ENCODE measurements at regions not wholly inside any gene's neighbourhood (a gene's known extent, or its start where the extent isn't known, plus 50 kb on each side); places are given as distances from the start of the nearest gene placed in this dataset.

- Histone ChIP-seq H3K4me2 (ENCODE audit: insufficient read depth, low read length) (no peak overlapping the region), H3K9me3 (ENCODE audit: low read depth, low read length) (no peaks in the 10 kb centered on the region), H3K4me1 (ENCODE audit: insufficient read depth, low read length) (peaks cover 13% of the 10 kb centered on the region), H3K27ac (ENCODE audit: low read depth, low read length) (no peak overlapping the region), H4K20me1 (ENCODE audit: insufficient read depth, low read length) (no peaks in the 10 kb centered on the region), H3K27me3 (ENCODE audit: insufficient read depth, low read length) (no peaks in the 10 kb centered on the region), H3K36me3 (ENCODE audit: insufficient read depth, low read length) (no peaks in the 10 kb centered on the region), H3K4me3 (ENCODE audit: insufficient read depth, low read length) (no peak overlapping the region), H3K79me2 (ENCODE audit: insufficient read depth, low read length) (no peaks in the 10 kb centered on the region), H2AFZ (ENCODE audit: low read length) (no peak overlapping the region)
- no peak for TF ChIP-seq CTCF (IDR thresholded peaks at IDR 0.05; ENCODE audit: extremely low read depth, low read depth, low read length)
- no peak for DNase-seq (ENCODE audit: insufficient read length, low spot score, missing footprints)
Measured at GRCh38 chr2:128558441-128558840, 239.8 kb upstream of the HS6ST1 start.

GRCh38 chr2:128558895-128559532 is 240.3 kb upstream of the HS6ST1 start:
- Histone ChIP-seq H3K4me2 (ENCODE audit: insufficient read depth, low read length) (no peak overlapping the region), H3K36me3 (ENCODE audit: insufficient read depth, low read length) (no peaks in the 10 kb centered on the region)

GRCh38 chr2:128559533-128560515 is 241.2 kb upstream of the HS6ST1 start:
- no peak overlapping the region for H2AFZ ChIP-seq (ENCODE audit: low read length)
- no peaks in the 10 kb centered on the region for H4K20me1 ChIP-seq (ENCODE audit: insufficient read depth, low read length)
- TF ChIP-seq CTCF (IDR thresholded peaks at IDR 0.05; ENCODE audit: extremely low read depth, low read depth, low read length), result no peak
- no peaks in the 10 kb centered on the region for H3K27me3 ChIP-seq (ENCODE audit: insufficient read depth, low read length)
- no peaks in the 10 kb centered on the region for H3K9me3 ChIP-seq (ENCODE audit: low read depth, low read length)
- no peaks in the 10 kb centered on the region for H3K79me2 ChIP-seq (ENCODE audit: insufficient read depth, low read length)
- H3K27ac ChIP-seq (ENCODE audit: low read depth, low read length), result no peak overlapping the region
- H3K36me3 ChIP-seq (ENCODE audit: insufficient read depth, low read length), result no peaks in the 10 kb centered on the region
- no peak overlapping the region for H3K4me2 ChIP-seq (ENCODE audit: insufficient read depth, low read length)
- no peak for DNase-seq (ENCODE audit: insufficient read length, low spot score, missing footprints)
- no peak overlapping the region for H3K4me3 ChIP-seq (ENCODE audit: insufficient read depth, low read length)
- peaks cover 19% of the 10 kb centered on the region for H3K4me1 ChIP-seq (ENCODE audit: insufficient read depth, low read length)

More at GRCh38 chr2:128558895-128559532, 240.3 kb upstream of the HS6ST1 start:
- H3K4me1 ChIP-seq (ENCODE audit: insufficient read depth, low read length), result peaks cover 19% of the 10 kb centered on the region
- H3K9me3 ChIP-seq (ENCODE audit: low read depth, low read length), result no peaks in the 10 kb centered on the region
- no peaks in the 10 kb centered on the region for H4K20me1 ChIP-seq (ENCODE audit: insufficient read depth, low read length)
- H3K27me3 ChIP-seq (ENCODE audit: insufficient read depth, low read length), result no peaks in the 10 kb centered on the region
- H2AFZ ChIP-seq (ENCODE audit: low read length), result no peak overlapping the region
- H3K79me2 ChIP-seq (ENCODE audit: insufficient read depth, low read length), result no peaks in the 10 kb centered on the region
- TF ChIP-seq CTCF (IDR thresholded peaks at IDR 0.05; ENCODE audit: extremely low read depth, low read depth, low read length), result no peak
- no peak overlapping the region for H3K4me3 ChIP-seq (ENCODE audit: insufficient read depth, low read length)
- no peak for DNase-seq (ENCODE audit: insufficient read length, low spot score, missing footprints)
- H3K27ac ChIP-seq (ENCODE audit: low read depth, low read length), result no peak overlapping the region

GRCh38 chr2:128560718-128561117 is 242.1 kb upstream of the HS6ST1 start:
- H3K9me3 ChIP-seq (ENCODE audit: low read depth, low read length), result no peaks in the 10 kb centered on the region
- H3K27ac ChIP-seq (ENCODE audit: low read depth, low read length), result no peak overlapping the region
- H4K20me1 ChIP-seq (ENCODE audit: insufficient read depth, low read length), result no peaks in the 10 kb centered on the region
- no peak overlapping the region for H3K4me2 ChIP-seq (ENCODE audit: insufficient read depth, low read length)
- TF ChIP-seq CTCF (IDR thresholded peaks at IDR 0.05; ENCODE audit: extremely low read depth, low read depth, low read length), result no peak
- no peaks in the 10 kb centered on the region for H3K36me3 ChIP-seq (ENCODE audit: insufficient read depth, low read length)
- H3K27me3 ChIP-seq (ENCODE audit: insufficient read depth, low read length), result no peaks in the 10 kb centered on the region
- H2AFZ ChIP-seq (ENCODE audit: low read length), result no peak overlapping the region
- no peak overlapping the region for H3K4me3 ChIP-seq (ENCODE audit: insufficient read depth, low read length)
- H3K4me1 ChIP-seq (ENCODE audit: insufficient read depth, low read length), result peaks cover 19% of the 10 kb centered on the region
- no peaks in the 10 kb centered on the region for H3K79me2 ChIP-seq (ENCODE audit: insufficient read depth, low read length)
- DNase-seq (ENCODE audit: insufficient read length, low spot score, missing footprints), result no peak
